DND-41 (cell line): ENCODE measurements at regions not wholly inside any gene's neighbourhood (a gene's known extent, or its start where the extent isn't known, plus 50 kb on each side); places are given as distances from the start of the nearest gene placed in this dataset.
"Not testable (repeated sequence)": the region's sequence is repeated elsewhere in the genome, so short reads cannot be mapped to it uniquely, and the experiment has no call there.

Experiments used
- ATAC-seq: fragments of 200-7000 bp; cut with Tn5 transposase; 3 replicates; pipeline ENCODE4 v1.9.1; 2021; ENCODE audit warnings: low read depth; ENCODE audit not compliant: insufficient read depth
- DNase-seq: peaks from one replicate; pipeline ENCODE4 v3.0.0-alpha.2; 2020
- H2AFZ ChIP-seq: 2 replicates; pipeline ENCODE4 v1.6.0; 2012; ENCODE audit warnings: low read depth, low read length
- H3K27ac ChIP-seq: 2 replicates; pipeline ENCODE4 v1.5.1; 2012; ENCODE audit warnings: low read length, inconsistent platforms
- H3K27me3 ChIP-seq: fragments of 200-600 bp; sonication (generic); 2 replicates; pipeline ENCODE4 v1.6.0; 2012; ENCODE audit warnings: low read length, mild to moderate bottlenecking, inconsistent platforms; ENCODE audit not compliant: insufficient read depth, poor library complexity
- H3K36me3 ChIP-seq: 2 replicates; pipeline ENCODE4 v1.5.1; 2012; ENCODE audit warnings: low read length, inconsistent platforms; ENCODE audit not compliant: insufficient read depth
- H3K4me1 ChIP-seq: 2 replicates; pipeline ENCODE4 v1.5.1; 2012; ENCODE audit warnings: mild to moderate bottlenecking, low read length; ENCODE audit not compliant: insufficient read depth
- H3K4me2 ChIP-seq: 2 replicates; pipeline ENCODE4 v1.6.0; 2012; ENCODE audit warnings: mild to moderate bottlenecking, moderate library complexity, low read length, inconsistent platforms; ENCODE audit not compliant: insufficient read depth
- H3K4me3 ChIP-seq, 2 experiments: fragments of 200-600 bp in 1 of 2; shearing (Covaris generic) in 1 of 2; 2 replicates each; pipeline ENCODE4 v1.5.1; 2012 to 2016; ENCODE audit warnings: inconsistent platforms in 2 of 2, low read length in 2 of 2, mild to moderate bottlenecking in 2 of 2, low read depth in 1 of 2, moderate library complexity in 1 of 2
- H3K79me2 ChIP-seq: 2 replicates; pipeline ENCODE4 v1.6.0; 2012; ENCODE audit warnings: low read length, inconsistent platforms; ENCODE audit not compliant: insufficient read depth
- H3K9ac ChIP-seq: 2 replicates; pipeline ENCODE4 v1.6.0; 2012; ENCODE audit warnings: low read depth, mild to moderate bottlenecking, inconsistent platforms, low read length, moderate library complexity
- H3K9me3 ChIP-seq: 2 replicates; pipeline ENCODE4 v1.5.1; 2012; ENCODE audit warnings: low read length, moderate library complexity, mild to moderate bottlenecking, inconsistent platforms; ENCODE audit not compliant: insufficient read depth, severe bottlenecking
- H4K20me1 ChIP-seq: 2 replicates; pipeline ENCODE4 v1.6.0; 2012; ENCODE audit warnings: low read length; ENCODE audit not compliant: insufficient read depth
- EZH2 ChIP-seq: IDR thresholded peaks from 3 replicates; pipeline ENCODE4 v1.6.1; 2012; ENCODE audit warnings: borderline replicate concordance, low read depth, mild to moderate bottlenecking, moderate library complexity, low read length, inconsistent platforms; ENCODE audit not compliant: severe bottlenecking
- TF ChIP-seq, protein P1 (sequence below): IDR thresholded peaks from 2 replicates; pipeline ENCODE4 v1.5.1; 2012; ENCODE audit warnings: borderline replicate concordance, low read length, moderate library complexity, mild to moderate bottlenecking; ENCODE audit not compliant: poor library complexity, severe bottlenecking; ENCODE audit errors: extremely low read depth

DNA sequence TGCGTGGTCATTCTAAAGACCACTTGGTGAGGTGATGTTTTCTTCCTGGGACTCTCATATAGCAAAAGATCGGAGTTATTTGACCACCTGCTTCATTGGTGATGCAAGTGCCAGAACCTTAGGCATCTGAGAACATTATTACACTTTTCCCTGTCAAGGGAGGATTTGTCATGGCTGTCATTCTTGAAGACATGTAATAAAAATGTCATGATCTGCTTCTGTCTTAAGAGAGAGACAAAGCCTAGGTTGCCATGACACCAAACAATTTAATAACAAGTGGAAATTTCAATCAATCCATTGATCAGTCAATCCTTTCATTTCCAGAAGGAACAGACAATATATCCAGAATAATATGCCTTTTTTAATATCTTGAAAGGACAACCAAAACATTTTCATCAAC lies 97.9 kb upstream of the OR13H1 start:
- H3K4me1 ChIP-seq: no peaks in the 10 kb centered on the region
- H3K9ac ChIP-seq: no peak overlapping the region
- TF ChIP-seq, protein P1, sequence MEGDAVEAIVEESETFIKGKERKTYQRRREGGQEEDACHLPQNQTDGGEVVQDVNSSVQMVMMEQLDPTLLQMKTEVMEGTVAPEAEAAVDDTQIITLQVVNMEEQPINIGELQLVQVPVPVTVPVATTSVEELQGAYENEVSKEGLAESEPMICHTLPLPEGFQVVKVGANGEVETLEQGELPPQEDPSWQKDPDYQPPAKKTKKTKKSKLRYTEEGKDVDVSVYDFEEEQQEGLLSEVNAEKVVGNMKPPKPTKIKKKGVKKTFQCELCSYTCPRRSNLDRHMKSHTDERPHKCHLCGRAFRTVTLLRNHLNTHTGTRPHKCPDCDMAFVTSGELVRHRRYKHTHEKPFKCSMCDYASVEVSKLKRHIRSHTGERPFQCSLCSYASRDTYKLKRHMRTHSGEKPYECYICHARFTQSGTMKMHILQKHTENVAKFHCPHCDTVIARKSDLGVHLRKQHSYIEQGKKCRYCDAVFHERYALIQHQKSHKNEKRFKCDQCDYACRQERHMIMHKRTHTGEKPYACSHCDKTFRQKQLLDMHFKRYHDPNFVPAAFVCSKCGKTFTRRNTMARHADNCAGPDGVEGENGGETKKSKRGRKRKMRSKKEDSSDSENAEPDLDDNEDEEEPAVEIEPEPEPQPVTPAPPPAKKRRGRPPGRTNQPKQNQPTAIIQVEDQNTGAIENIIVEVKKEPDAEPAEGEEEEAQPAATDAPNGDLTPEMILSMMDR: no peak
- no peak for TF ChIP-seq EZH2
- no peaks in the 10 kb centered on the region for H3K79me2 ChIP-seq
- H2AFZ ChIP-seq: no peak overlapping the region
- no peaks in the 10 kb centered on the region for H3K27me3 ChIP-seq
- DNase-seq (no peak), ATAC-seq (no peak)
- H3K4me2 ChIP-seq: no peak overlapping the region
- H4K20me1 ChIP-seq: no peaks in the 10 kb centered on the region
- H3K27ac ChIP-seq: no peak overlapping the region
- H3K4me3 ChIP-seq: no peak overlapping the region
- H3K36me3 ChIP-seq: no peaks in the 10 kb centered on the region
- H3K9me3 ChIP-seq: no peaks in the 10 kb centered on the region

DNA sequence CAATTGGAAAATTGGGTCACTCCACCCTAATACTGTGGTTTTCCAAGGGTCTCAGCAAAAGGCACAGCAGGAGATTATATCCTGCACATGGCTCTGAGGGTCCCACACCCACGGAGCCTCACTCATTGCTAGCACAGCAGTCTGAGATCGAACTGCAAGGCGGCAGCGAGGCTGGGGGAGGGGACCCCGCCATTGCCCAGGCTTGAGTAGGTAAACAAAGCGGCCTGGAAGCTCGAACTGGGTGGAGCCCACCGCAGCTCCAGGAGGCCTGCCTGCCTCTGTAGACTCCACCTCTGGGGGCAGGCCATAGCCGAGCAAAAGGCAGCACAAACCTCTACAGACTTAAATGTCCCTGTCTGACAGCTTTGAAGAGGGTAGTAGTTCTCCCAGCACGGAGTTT lies 82.0 kb upstream of the OR13H1 start:
- H3K4me2 ChIP-seq, H3K27ac ChIP-seq, H3K4me3 ChIP-seq, H3K4me1 ChIP-seq, H3K9ac ChIP-seq, H3K9me3 ChIP-seq, DNase-seq, H4K20me1 ChIP-seq, H3K27me3 ChIP-seq, H2AFZ ChIP-seq, H3K79me2 ChIP-seq, H3K36me3 ChIP-seq, ATAC-seq: not testable (repeated sequence)

DNA sequence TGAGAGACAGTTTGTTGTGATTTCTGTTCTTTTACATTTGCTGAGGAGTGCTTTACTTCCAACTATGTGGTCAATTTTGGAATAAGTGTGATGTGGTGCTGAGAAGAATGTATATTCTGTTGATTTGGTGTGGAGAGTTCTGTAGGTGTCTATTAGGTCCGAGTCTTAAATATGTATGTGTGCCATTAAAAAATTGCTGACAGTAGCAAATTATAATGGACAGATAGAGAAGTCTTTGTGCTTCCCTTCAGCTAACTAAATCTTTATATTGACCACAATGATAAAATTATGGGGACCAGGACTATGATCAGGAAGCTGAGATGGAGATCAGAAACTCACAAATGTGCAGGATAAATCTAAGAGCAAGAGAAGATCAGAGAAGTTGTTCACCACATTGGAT lies 70.1 kb upstream of the OR13H1 start:
- H3K79me2 ChIP-seq, H3K27ac ChIP-seq, DNase-seq, H2AFZ ChIP-seq, ATAC-seq, H3K4me2 ChIP-seq, H3K4me3 ChIP-seq, H3K4me1 ChIP-seq, H3K9ac ChIP-seq, H3K9me3 ChIP-seq, H4K20me1 ChIP-seq, H3K27me3 ChIP-seq, H3K36me3 ChIP-seq: not testable (repeated sequence)

DNA sequence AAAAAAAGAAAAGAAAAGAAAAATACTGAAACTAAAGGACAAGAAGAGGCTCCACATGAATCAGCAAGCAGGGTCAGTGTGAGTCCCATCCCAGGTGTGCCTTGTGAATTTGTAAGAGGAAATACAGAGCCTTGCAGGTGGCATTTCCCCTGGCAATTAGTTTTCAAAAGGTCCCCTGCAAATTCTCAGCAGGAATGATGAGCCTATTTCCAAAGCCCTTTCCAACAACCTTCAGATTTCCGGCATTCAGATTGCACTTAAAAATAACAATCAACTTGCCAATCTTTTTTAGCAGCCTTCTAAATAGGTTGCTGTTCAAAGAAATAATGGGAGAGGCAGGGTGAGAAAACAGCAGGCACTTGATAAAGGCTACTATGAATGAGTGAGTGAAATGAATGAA lies 66.4 kb upstream of the OR13H1 start:
- H3K9me3 ChIP-seq: no peaks in the 10 kb centered on the region
- DNase-seq: no peak
- H3K27ac ChIP-seq: no peak overlapping the region
- H4K20me1 ChIP-seq: no peaks in the 10 kb centered on the region
- no peaks in the 10 kb centered on the region for H3K79me2 ChIP-seq
- TF ChIP-seq EZH2: no peak
- TF ChIP-seq, protein P1: no peak
- no peaks in the 10 kb centered on the region for H3K4me1 ChIP-seq
- no peaks in the 10 kb centered on the region for H3K36me3 ChIP-seq
- H3K27me3 ChIP-seq: no peaks in the 10 kb centered on the region
- no peak for ATAC-seq
- H2AFZ ChIP-seq: no peak overlapping the region
- H3K9ac ChIP-seq: no peak overlapping the region
- H3K4me3 ChIP-seq: no peak overlapping the region
- no peak overlapping the region for H3K4me2 ChIP-seq
